Caco-2 (cell line): ENCODE measurements at regions not wholly inside any gene's neighbourhood (a gene's known extent, or its start where the extent isn't known, plus 50 kb on each side); places are given as distances from the start of the nearest gene placed in this dataset.

ENCODE experiments used
- BruUV-seq: library from RNA; stranded (reverse); fragments of 400-500 nt; replicated peaks from 2 replicates; lab custom pipeline; 2021; lab: Mats Ljungman, UMichigan
- CTCF ChIA-PET: fragments of 300-600 bp; sonication (Branson Sonifier 250); formaldehyde crosslinking; loops from one replicate; lab custom pipeline; 2022; ENCODE audit warnings: antibody characterized with exemption; lab: Charles Lee
- POLR2A ChIA-PET: fragments of 300-600 bp; sonication (Branson Sonifier 250); formaldehyde crosslinking; loops from one replicate; lab custom pipeline; 2022; ENCODE audit warnings: antibody characterized with exemption; lab: Charles Lee
- DNase-seq, 2 experiments: peaks; one replicate each; pipeline versions ENCODE4 v3.0.0 to v3.0.0-alpha.2; 2020 to 2022
- H3K27me3 ChIP-seq: replicated peaks from 2 replicates; pipeline ENCODE4 v1.6.0; 2011; ENCODE audit warnings: low read length; ENCODE audit not compliant: control insufficient read depth, insufficient read depth
- H3K36me3 ChIP-seq: 2 replicates; pipeline ENCODE4 v1.5.1; 2011; ENCODE audit warnings: low read length; ENCODE audit not compliant: control insufficient read depth, insufficient read depth
- H3K4me1 ChIP-seq: fragments of 250-450 bp; sonication (Bioruptor Pico); 2 replicates; pipeline ENCODE4 v1.5.1; 2020; ENCODE audit warnings: mild to moderate bottlenecking
- H3K4me3 ChIP-seq: 2 replicates; pipeline ENCODE4 v1.5.1; 2011; ENCODE audit warnings: low read depth, mild to moderate bottlenecking, control low read depth, low read length
- H3K9me3 ChIP-seq: fragments of 250-450 bp; sonication (Bioruptor Pico); 2 replicates; pipeline ENCODE4 v1.5.1; 2020; ENCODE audit warnings: mild to moderate bottlenecking, moderate library complexity
- H3K27ac Mint-ChIP-seq: one replicate; pipeline ENCODE4 v1.8.0; 2022; ENCODE audit warnings: mixed read lengths; ENCODE audit not compliant: unreplicated experiment
- H3K27me3 Mint-ChIP-seq: one replicate; pipeline ENCODE4 v1.8.0; 2022; ENCODE audit warnings: mixed read lengths; ENCODE audit not compliant: insufficient read depth, unreplicated experiment
- H3K36me3 Mint-ChIP-seq: one replicate; pipeline ENCODE4 v1.8.0; 2022; ENCODE audit warnings: mild to moderate bottlenecking, mixed read lengths; ENCODE audit not compliant: insufficient read depth, unreplicated experiment
- H3K4me1 Mint-ChIP-seq: one replicate; pipeline ENCODE4 v1.8.0; 2022; ENCODE audit warnings: low read depth, mixed read lengths; ENCODE audit not compliant: unreplicated experiment
- H3K4me3 Mint-ChIP-seq: one replicate; pipeline ENCODE4 v1.8.0; 2022; ENCODE audit warnings: mild to moderate bottlenecking, moderate library complexity, mixed read lengths; ENCODE audit not compliant: unreplicated experiment
- H3K9me3 Mint-ChIP-seq: one replicate; pipeline ENCODE4 v1.8.0; 2022; ENCODE audit warnings: mixed read lengths; ENCODE audit not compliant: unreplicated experiment
- intact Hi-C: fragments of 100-400 bp; cut with micrococcal nuclease; formaldehyde crosslinking; loops from one replicate; pipeline ENCODE4 v1.10.0; 2022; ENCODE audit not compliant: unreplicated experiment
- TF ChIP-seq, protein P1 (sequence below), 2 experiments: fragments of 200-600 bp in 1 of 2; IDR thresholded peaks; 1 replicate in 1 of 2; 2 replicates in 1 of 2; pipeline versions ENCODE4 v1.5.1 to v1.8.0; 2011 to 2022; ENCODE audit warnings: antibody characterized with exemption in 1 of 2, control low read depth in 1 of 2, inconsistent platforms in 1 of 2, low read depth in 1 of 2, low read length in 1 of 2, mild to moderate bottlenecking in 1 of 2, moderate library complexity in 1 of 2; ENCODE audit not compliant: insufficient read depth in 1 of 2, severe bottlenecking in 1 of 2, unreplicated experiment in 1 of 2

DNA sequence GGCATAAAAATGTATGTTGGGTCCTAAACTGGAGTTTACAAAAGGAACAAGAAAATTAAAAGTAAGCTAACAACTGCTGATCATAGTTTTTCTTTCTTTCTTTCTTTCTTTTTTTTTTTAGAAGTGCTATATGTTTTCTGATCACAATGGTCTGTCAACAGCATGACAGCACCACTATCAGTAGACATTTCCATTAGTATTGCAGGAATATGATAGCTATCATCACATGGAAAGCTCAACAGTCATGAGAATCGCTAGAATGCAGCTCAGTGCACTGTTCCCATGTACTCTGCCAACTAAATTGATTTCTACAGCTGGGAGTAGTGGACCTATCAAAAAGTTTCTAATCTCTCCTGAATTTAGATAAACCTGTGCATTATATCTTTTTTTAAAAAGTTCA, 950.3 kb upstream of the ACVR2A start:
- ChIA-PET POLR2A (no interaction called here), CTCF (no interaction called here)
- Histone ChIP-seq H3K36me3 (no peaks in the 10 kb centered on the region), H3K9me3 (no peaks in the 10 kb centered on the region), H3K27me3 (no peaks in the 10 kb centered on the region), H3K4me3 (no peak overlapping the region), H3K4me1 (no peaks in the 10 kb centered on the region)
- no peaks in the 10 kb centered on the region for H3K9me3 Mint-ChIP-seq
- BruUV-seq = no TSS peak
- intact Hi-C loops = no loop called here
- H3K27me3 Mint-ChIP-seq = peaks cover 8% of the 10 kb centered on the region
- no peaks in the 10 kb centered on the region for H3K4me1 Mint-ChIP-seq
- no peak overlapping the region for H3K4me3 Mint-ChIP-seq
- TF ChIP-seq, protein P1, sequence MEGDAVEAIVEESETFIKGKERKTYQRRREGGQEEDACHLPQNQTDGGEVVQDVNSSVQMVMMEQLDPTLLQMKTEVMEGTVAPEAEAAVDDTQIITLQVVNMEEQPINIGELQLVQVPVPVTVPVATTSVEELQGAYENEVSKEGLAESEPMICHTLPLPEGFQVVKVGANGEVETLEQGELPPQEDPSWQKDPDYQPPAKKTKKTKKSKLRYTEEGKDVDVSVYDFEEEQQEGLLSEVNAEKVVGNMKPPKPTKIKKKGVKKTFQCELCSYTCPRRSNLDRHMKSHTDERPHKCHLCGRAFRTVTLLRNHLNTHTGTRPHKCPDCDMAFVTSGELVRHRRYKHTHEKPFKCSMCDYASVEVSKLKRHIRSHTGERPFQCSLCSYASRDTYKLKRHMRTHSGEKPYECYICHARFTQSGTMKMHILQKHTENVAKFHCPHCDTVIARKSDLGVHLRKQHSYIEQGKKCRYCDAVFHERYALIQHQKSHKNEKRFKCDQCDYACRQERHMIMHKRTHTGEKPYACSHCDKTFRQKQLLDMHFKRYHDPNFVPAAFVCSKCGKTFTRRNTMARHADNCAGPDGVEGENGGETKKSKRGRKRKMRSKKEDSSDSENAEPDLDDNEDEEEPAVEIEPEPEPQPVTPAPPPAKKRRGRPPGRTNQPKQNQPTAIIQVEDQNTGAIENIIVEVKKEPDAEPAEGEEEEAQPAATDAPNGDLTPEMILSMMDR (IDR thresholded peaks at IDR 0.05; ENCODE audit: insufficient read depth in 1 of 2, low read depth in 1 of 2, low read length in 1 of 2, severe bottlenecking in 1 of 2, unreplicated experiment in 1 of 2) = no peak
- no peak overlapping the region for H3K27ac Mint-ChIP-seq
- no peaks in the 10 kb centered on the region for H3K36me3 Mint-ChIP-seq
- DNase-seq = no peak

DNA sequence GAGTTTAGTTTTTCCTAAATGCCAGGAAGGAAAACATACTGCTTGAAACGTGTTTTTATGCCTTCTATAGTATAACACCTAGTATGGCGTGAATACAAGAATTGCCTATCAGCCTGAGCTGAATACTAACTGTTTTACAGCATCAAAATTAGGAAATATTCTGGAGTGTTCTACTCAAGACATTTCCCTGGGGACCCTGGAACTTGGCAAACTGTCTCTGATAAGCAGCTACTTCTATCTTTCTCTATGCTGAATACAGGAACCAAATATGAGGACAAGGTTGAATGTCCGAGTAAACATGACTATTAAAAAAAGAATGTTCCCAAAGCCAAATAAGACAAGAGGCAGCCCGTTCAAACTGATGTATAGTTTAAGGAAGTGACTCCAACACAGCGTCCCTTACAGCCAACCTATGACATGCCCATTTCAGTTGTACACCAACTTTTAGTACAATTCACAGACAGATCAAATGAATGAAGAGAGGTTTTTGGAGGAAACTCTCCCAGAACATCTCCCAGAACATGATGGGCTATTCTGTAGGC, 951.3 kb upstream of the ACVR2A start:
- Mint-ChIP-seq H3K4me1 (no peaks in the 10 kb centered on the region), H3K9me3 (no peaks in the 10 kb centered on the region), H3K36me3 (no peaks in the 10 kb centered on the region), H3K27me3 (peaks cover 8% of the 10 kb centered on the region), H3K4me3 (no peak overlapping the region), H3K27ac (no peak overlapping the region)
- intact Hi-C loops = no loop called here
- no peaks in the 10 kb centered on the region for H3K36me3 ChIP-seq
- no peaks in the 10 kb centered on the region for H3K9me3 ChIP-seq
- no peaks in the 10 kb centered on the region for H3K27me3 ChIP-seq
- BruUV-seq = no TSS peak
- TF ChIP-seq, protein P1 (IDR thresholded peaks at IDR 0.05; ENCODE audit: insufficient read depth in 1 of 2, low read depth in 1 of 2, low read length in 1 of 2, severe bottlenecking in 1 of 2, unreplicated experiment in 1 of 2) = no peak
- POLR2A ChIA-PET = no interaction called here
- no peak for DNase-seq
- H3K4me3 ChIP-seq = no peak overlapping the region
- H3K4me1 ChIP-seq = no peaks in the 10 kb centered on the region
- CTCF ChIA-PET = no interaction called here

DNA sequence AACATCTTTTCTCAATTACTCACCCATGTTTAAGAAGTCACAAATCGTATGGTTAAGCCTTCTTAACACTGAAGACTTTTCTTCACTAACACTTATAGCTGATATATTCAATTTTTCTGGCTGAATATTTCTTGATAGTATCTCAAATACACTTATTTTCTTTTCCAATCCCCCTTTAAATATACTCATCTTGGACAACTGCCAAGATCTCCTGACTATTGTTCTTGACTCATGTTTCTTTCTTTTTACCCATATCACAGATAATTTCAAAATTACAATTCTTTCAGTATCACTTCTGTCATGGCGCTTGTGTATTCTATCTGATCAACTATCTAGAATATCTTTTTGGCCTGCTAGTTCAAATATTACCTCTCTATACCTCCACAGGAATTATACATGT, 954.3 kb upstream of the ACVR2A start:
- Mint-ChIP-seq H3K4me1 (no peaks in the 10 kb centered on the region), H3K27me3 (peaks cover 3% of the 10 kb centered on the region), H3K27ac (no peak overlapping the region), H3K4me3 (no peak overlapping the region), H3K36me3 (no peaks in the 10 kb centered on the region), H3K9me3 (no peaks in the 10 kb centered on the region)
- Histone ChIP-seq H3K4me3 (no peak overlapping the region), H3K27me3 (no peaks in the 10 kb centered on the region), H3K9me3 (no peaks in the 10 kb centered on the region), H3K36me3 (no peaks in the 10 kb centered on the region), H3K4me1 (no peaks in the 10 kb centered on the region)
- POLR2A ChIA-PET = no interaction called here
- no TSS peak for BruUV-seq
- intact Hi-C loops = no loop called here
- CTCF ChIA-PET = no interaction called here
- DNase-seq = no peak
- TF ChIP-seq, protein P1 (IDR thresholded peaks at IDR 0.05; ENCODE audit: insufficient read depth in 1 of 2, low read depth in 1 of 2, low read length in 1 of 2, severe bottlenecking in 1 of 2, unreplicated experiment in 1 of 2) = no peak
